B cell (primary cell): ENCODE measurements at regions not wholly inside any gene's neighbourhood (a gene's known extent, or its start where the extent isn't known, plus 50 kb on each side); places are given as distances from the start of the nearest gene placed in this dataset.

Source experiments
- ATAC-seq: fragments of 200-7000 bp; cut with Tn5 transposase; one replicate; pipeline ENCODE4 v1.10.0; 2021; ENCODE audit warnings: low read depth, mild to moderate bottlenecking, moderate number of reproducible peaks, moderate library complexity
- CTCF ChIA-PET: fragments of 350-600 bp; sonication (Branson Sonifier 250); formaldehyde crosslinking; loops from one replicate; lab custom pipeline; 2021; ENCODE audit warnings: antibody characterized with exemption, inconsistent platforms; lab: Charles Lee
- POLR2A ChIA-PET: fragments of 350-600 bp; sonication (Branson Sonifier 250); formaldehyde crosslinking; loops from one replicate; lab custom pipeline; 2021; ENCODE audit warnings: antibody characterized with exemption; lab: Charles Lee
- DNase-seq: peaks from one replicate; pipeline ENCODE4 v3.0.0; 2013
- H2AFZ ChIP-seq: 2 replicates; pipeline ENCODE4 v1.6.1; 2012; ENCODE audit warnings: mild to moderate bottlenecking, low read depth, low read length; ENCODE audit not compliant: insufficient read depth, poor library complexity, severe bottlenecking
- H3K27ac ChIP-seq, 2 donors: 1 replicate in 1 of 2; 2 replicates in 1 of 2; pipeline ENCODE4 v1.5.1; 2012 to 2013; ENCODE audit warnings: low read length in 2 of 2, mild to moderate bottlenecking in 2 of 2, moderate library complexity in 1 of 2
- H3K27me3 ChIP-seq, 4 experiments: fragments of 200-600 bp in 1 of 4; sonication (generic) in 1 of 4; replicated peaks in 1 of 4; 1 replicate in 2 of 4; 2 replicates in 2 of 4; pipeline versions ENCODE4 v1.6.1 to v1.7.0; 2013 to 2016; ENCODE audit warnings: low read length in 3 of 4, mild to moderate bottlenecking in 2 of 4, mixed read lengths in 1 of 4, moderate library complexity in 1 of 4; ENCODE audit not compliant: insufficient read depth in 4 of 4, control insufficient read depth in 3 of 4; ENCODE audit errors: control extremely low read depth in 1 of 4
- H3K36me3 ChIP-seq, 2 experiments: replicated peaks in 1 of 2; 1 replicate in 1 of 2; 2 replicates in 1 of 2; pipeline versions ENCODE4 v1.6.1 to v1.7.1; 2013; ENCODE audit warnings: low read length in 1 of 2; ENCODE audit not compliant: insufficient read depth in 2 of 2, control insufficient read depth in 1 of 2; ENCODE audit errors: control extremely low read depth in 1 of 2, extremely low read depth in 1 of 2
- H3K4me1 ChIP-seq, 2 donors: fragments of 200-600 bp in 1 of 2; sonication (generic) in 1 of 2; 1 replicate in 1 of 2; 2 replicates in 1 of 2; pipeline versions ENCODE4 v1.5.1 to v1.6.1; 2013 to 2017; ENCODE audit warnings: low read length in 2 of 2; ENCODE audit not compliant: control insufficient read depth in 2 of 2, insufficient read depth in 2 of 2
- H3K4me2 ChIP-seq: replicated peaks from 2 replicates; pipeline ENCODE3; 2012; ENCODE audit warnings: mild to moderate bottlenecking, low read depth, low read length; ENCODE audit not compliant: poor library complexity, severe bottlenecking
- H3K4me3 ChIP-seq, 5 experiments: fragments of 200-600 bp in 1 of 5; sonication (generic) in 1 of 5; 1 replicate in 3 of 5; 2 replicates in 2 of 5; pipeline versions ENCODE4 v1.5.1 to v1.7.0; 2011 to 2016; ENCODE audit warnings: low read length in 4 of 5, mild to moderate bottlenecking in 4 of 5, low read depth in 2 of 5, control low read depth in 1 of 5, moderate library complexity in 1 of 5; ENCODE audit not compliant: insufficient read depth in 1 of 5; ENCODE audit errors: control extremely low read depth in 1 of 5, extremely low read depth in 1 of 5
- H3K79me2 ChIP-seq: fragments of 200-600 bp; sonication (generic); one replicate; pipeline ENCODE4 v1.6.0; 2016; ENCODE audit warnings: low read length; ENCODE audit not compliant: control insufficient read depth, insufficient read depth
- H3K9ac ChIP-seq: fragments of 200-600 bp; sonication (generic); 2 replicates; pipeline ENCODE4 v1.6.1; 2017; ENCODE audit warnings: mild to moderate bottlenecking, low read length, moderate library complexity
- H3K9me3 ChIP-seq, 3 donors: one replicate each; pipeline versions ENCODE4 v1.6.1 to v1.7.1; 2013; ENCODE audit warnings: low read length in 2 of 3; ENCODE audit not compliant: control insufficient read depth in 2 of 3, insufficient read depth in 1 of 3; ENCODE audit errors: control extremely low read depth in 1 of 3
- H4K20me1 ChIP-seq: 2 replicates; pipeline ENCODE4 v1.6.0; 2012; ENCODE audit warnings: mild to moderate bottlenecking, low read length; ENCODE audit not compliant: insufficient read depth, control insufficient read depth, poor library complexity, severe bottlenecking
- H3K27ac Mint-ChIP-seq: one replicate; pipeline ENCODE4 v1.8.0; 2021; ENCODE audit warnings: mixed read lengths
- H3K27me3 Mint-ChIP-seq: one replicate; pipeline ENCODE4 v1.8.0; 2021; ENCODE audit warnings: mixed read lengths
- H3K4me1 Mint-ChIP-seq: one replicate; pipeline ENCODE4 v1.8.0; 2021; ENCODE audit warnings: mixed read lengths
- H3K4me3 Mint-ChIP-seq: one replicate; pipeline ENCODE4 v1.8.0; 2021; ENCODE audit warnings: mixed read lengths
- H3K9me3 Mint-ChIP-seq: one replicate; pipeline ENCODE4 v1.8.0; 2022; ENCODE audit warnings: mixed read lengths; ENCODE audit not compliant: insufficient read depth
- CTCF ChIP-seq: fragments of 200-600 bp; IDR thresholded peaks from one replicate; pipeline ENCODE4 v1.8.0; 2022; ENCODE audit warnings: antibody characterized with exemption, mild to moderate bottlenecking
- EZH2 ChIP-seq: IDR thresholded peaks from 2 replicates; pipeline ENCODE4 v1.6.1; 2012; ENCODE audit warnings: borderline replicate concordance, low read depth, mild to moderate bottlenecking, moderate library complexity, low read length; ENCODE audit not compliant: insufficient read depth, poor library complexity, severe bottlenecking
- WGBS: methylation state at CpG from one replicate; pipeline ENCODE4 v1.1.5; 2013; ENCODE audit warnings: missing lambda C conversion rate; ENCODE audit not compliant: insufficient coverage; 5-methylcytosine and 5-hydroxymethylcytosine counted together
- intact Hi-C: fragments of 100-400 bp; cut with micrococcal nuclease; formaldehyde crosslinking; loops from one replicate; pipeline ENCODE4 v1.10.0; 2022

- peak; percentile 11 for ATAC-seq
- Histone ChIP-seq H2AFZ (peak overlapping the region; percentile 93), H3K79me2 (peaks cover 7% of the 10 kb centered on the region), H3K36me3 (no peaks in the 10 kb centered on the region), H3K4me1 (peaks cover 12 to 23% of the 10 kb centered on the region in 2 donors), H3K27ac (peak overlapping the region; percentile 84 to 94), H3K4me2 (peak overlapping the region; percentile 80), H3K4me3 (peak overlapping the region; percentile 60 to 80 (median 72)), H3K9me3 (peaks cover 0 to 11% (median 0%) of the 10 kb centered on the region in 3 donors), H3K9ac (peak overlapping the region; percentile 93), H3K27me3 (no peaks in the 10 kb centered on the region), H4K20me1 (no peaks in the 10 kb centered on the region)
- POLR2A ChIA-PET = no interaction called here
- H3K9me3 Mint-ChIP-seq = no peaks in the 10 kb centered on the region
- CTCF ChIA-PET = interaction anchor here (0.8 kb wide), 1 partner anchor 11 kb away, joined by 3 read pairs; no protein-coding TSS in a partner anchor
- intact Hi-C loops = no loop called here
- H3K4me1 Mint-ChIP-seq = peaks cover 32% of the 10 kb centered on the region
- 61% methylated on average over 11 of the region's 13 CpGs for WGBS
- no peaks in the 10 kb centered on the region for H3K27me3 Mint-ChIP-seq
- H3K4me3 Mint-ChIP-seq = peak overlapping the region; percentile 94
- no peak for DNase-seq
- no peak for TF ChIP-seq CTCF
- TF ChIP-seq EZH2 = no peak
- H3K27ac Mint-ChIP-seq = peak overlapping the region; percentile 96
Measured at GRCh38 chr14:101121508-101122139, 218.1 kb upstream of the RTL1 start.

GRCh38 chr14:101122237-101123141 is 219.0 kb upstream of the RTL1 start:
- H3K4me2 ChIP-seq = peak overlapping the region; percentile 80
- H4K20me1 ChIP-seq = no peaks in the 10 kb centered on the region
- ATAC-seq = no peak
- Mint-ChIP-seq H3K4me3 (no peak overlapping the region), H3K27me3 (no peaks in the 10 kb centered on the region), H3K9me3 (no peaks in the 10 kb centered on the region), H3K4me1 (peaks cover 32% of the 10 kb centered on the region), H3K27ac (peak overlapping the region; percentile 20)
- intact Hi-C loops = no loop called here
- H3K27ac ChIP-seq = peak overlapping the region in 1 of 2 donors; percentile 94
- H3K79me2 ChIP-seq = peaks cover 7% of the 10 kb centered on the region
- 91% methylated on average over 21 of the region's 21 CpGs for WGBS
- peaks cover 0 to 17% (median 0%) of the 10 kb centered on the region in 3 donors for H3K9me3 ChIP-seq
- no peaks in the 10 kb centered on the region for H3K27me3 ChIP-seq
- no peaks in the 10 kb centered on the region for H3K36me3 ChIP-seq
- DNase-seq = peak; percentile 3
- POLR2A ChIA-PET = no interaction called here
- peak overlapping the region; percentile 93 for H3K9ac ChIP-seq
- CTCF ChIA-PET = no interaction called here
- H3K4me3 ChIP-seq = no peak overlapping the region
- TF ChIP-seq EZH2 = no peak
- TF ChIP-seq CTCF = no peak
- H2AFZ ChIP-seq = peak overlapping the region; percentile 93
- peaks cover 12 to 23% of the 10 kb centered on the region in 2 donors for H3K4me1 ChIP-seq
